ENCODE measurements at regions not wholly inside any gene's neighbourhood (a gene's known extent, or its start where the extent isn't known, plus 50 kb on each side); places are given as distances from the start of the nearest gene placed in this dataset.
A peak's percentile ranks its signal among the peaks of the same experiment; 100 is the strongest.
"Not testable (repeated sequence)": the region's sequence is repeated elsewhere in the genome, so short reads cannot be mapped to it uniquely, and the experiment has no call there.

- DNase-seq: no peak
These were observed 219.5 kb upstream of the ATP5MC3 start for GRCh38 chr2:175400975-175401374.

DNA sequence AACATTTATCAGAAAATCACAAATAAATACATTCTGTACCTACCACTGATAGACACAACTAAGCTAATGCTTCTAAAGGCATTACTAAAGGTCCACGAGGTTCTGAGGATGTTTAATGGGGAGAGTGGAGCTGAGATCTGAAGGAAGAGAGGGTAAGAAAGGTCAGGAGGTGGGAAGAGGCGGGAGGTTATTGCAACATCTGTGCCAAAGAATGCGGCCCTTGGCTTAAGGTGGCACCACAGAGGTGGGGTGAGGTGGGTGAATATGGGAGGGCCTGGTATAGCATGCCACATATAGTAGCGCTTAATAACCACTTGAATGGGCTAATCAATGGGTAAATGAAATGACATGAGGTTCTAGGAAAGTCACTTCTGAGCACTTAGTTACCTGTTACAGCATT lies 217.8 kb upstream of the ATP5MC3 start:
- DNase-seq: no peak

GRCh38 chr2:175398848-175399247 lies 217.3 kb upstream of the ATP5MC3 start:
- no peak for DNase-seq

GRCh38 chr2:175396696-175397095 lies 215.2 kb upstream of the ATP5MC3 start:
- peak; percentile 21 for DNase-seq

GRCh38 chr2:175393851-175394250 lies 212.3 kb upstream of the ATP5MC3 start:
- DNase-seq: no peak

GRCh38 chr2:175383286-175383685 lies 201.8 kb upstream of the ATP5MC3 start:
- DNase-seq: no peak

DNA sequence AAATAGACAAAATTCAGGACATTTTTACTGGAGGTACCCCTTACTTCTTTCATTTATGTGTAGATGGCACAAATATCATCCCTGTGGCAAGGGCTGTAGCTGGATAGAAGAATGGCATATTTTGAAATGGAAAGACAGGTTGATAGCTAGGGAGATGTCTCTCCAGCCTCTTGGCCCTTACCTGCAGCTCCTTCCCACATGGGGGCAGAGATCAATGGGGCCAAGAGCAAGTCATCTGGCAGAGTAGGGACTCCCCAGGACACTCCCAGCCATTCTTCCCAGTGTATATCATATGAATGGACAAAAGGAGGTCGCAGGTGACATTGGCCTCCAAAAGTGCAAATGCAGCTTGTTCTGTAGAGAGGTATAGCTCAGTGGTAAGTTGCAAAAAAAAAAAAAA lies 192.2 kb upstream of the ATP5MC3 start:
- no peak for DNase-seq

GRCh38 chr2:175372704-175373701 lies 191.5 kb upstream of the ATP5MC3 start:
- DNase-seq: no peak

GRCh38 chr2:175371378-175371777 lies 189.9 kb upstream of the ATP5MC3 start:
- DNase-seq: no peak

DNA sequence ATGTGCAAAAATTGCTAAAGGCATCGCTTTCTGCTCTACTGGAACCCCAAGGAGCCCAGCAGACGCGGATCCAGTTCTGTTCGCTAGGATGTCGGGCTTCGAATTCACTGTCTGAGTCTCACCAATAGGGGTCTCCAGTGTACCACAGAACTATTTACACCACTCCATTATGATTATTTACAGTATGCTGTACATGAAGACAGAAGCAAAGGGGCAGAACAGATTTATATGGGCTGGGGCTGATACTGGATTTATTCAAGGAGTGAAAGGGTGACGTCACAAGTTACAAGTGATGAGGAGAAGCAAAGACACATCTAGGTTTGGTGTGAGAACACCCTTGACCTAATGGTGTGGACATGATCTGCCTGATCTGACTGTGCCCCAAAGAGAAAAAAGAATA lies 185.3 kb upstream of the ATP5MC3 start:
- peak; percentile 86 for DNase-seq

DNA sequence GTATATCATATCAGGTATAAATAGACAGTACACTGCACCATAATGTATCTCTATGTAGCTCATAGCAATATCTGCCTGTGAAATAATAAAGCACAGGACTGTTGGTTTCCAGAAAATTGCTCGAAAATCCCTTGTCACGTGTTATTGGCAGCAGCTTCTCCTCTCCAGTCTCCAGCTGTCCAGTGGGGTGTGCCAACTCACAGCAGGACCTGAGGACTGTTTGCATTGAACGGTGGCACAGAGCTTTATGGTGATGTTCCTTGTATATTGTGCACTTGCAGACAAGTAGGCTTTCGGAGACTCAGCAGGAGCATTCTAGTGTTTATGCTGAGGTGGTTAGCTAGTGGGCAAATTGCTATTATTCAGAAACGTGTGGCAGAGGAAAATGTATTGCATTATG lies 182.2 kb upstream of the ATP5MC3 start:
- peak; percentile 91 for DNase-seq

- no peak for DNase-seq
These were observed 180.8 kb upstream of the ATP5MC3 start for GRCh38 chr2:175362331-175362730.

DNA sequence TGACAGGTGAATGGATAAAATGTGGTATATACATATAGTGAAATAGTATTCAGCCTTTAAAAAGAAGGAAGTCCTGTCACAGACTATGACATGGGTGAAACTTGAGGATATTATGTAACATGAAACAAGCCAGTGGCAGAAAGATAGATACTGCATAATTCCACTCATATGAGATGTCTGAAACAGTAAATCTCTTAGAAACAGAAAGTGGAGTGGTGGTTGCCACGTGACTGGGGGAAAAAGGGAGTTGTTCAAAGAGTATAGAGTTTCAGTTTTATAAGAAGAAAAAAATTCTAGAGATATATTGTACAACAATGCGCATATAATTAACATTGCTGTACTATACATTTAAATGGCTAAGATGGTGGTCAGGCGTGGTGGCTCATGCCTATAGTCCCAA lies 178.2 kb upstream of the ATP5MC3 start:
- DNase-seq: no peak

GRCh38 chr2:175356901-175357300 lies 175.4 kb upstream of the ATP5MC3 start:
- no peak for DNase-seq

DNA sequence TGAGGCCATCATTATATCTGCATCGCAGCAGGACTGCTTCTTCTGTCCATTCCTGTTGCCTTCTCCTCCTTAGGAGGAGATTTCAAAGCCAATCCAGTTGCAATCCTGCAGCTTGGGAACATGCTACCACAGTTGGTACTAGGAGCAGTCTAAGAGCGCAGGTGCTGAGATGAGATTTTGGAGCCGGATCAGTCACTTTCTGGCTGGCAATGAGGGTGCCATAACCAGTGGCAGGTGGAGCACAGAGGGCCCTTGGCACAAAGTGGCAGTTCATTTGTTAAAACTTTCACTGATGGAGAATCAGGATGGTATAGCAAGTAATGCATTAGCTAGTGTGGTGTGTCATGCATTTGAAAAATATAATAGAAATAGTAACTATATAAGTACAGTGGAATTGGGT lies 173.7 kb upstream of the ATP5MC3 start:
- no peak for DNase-seq

DNA sequence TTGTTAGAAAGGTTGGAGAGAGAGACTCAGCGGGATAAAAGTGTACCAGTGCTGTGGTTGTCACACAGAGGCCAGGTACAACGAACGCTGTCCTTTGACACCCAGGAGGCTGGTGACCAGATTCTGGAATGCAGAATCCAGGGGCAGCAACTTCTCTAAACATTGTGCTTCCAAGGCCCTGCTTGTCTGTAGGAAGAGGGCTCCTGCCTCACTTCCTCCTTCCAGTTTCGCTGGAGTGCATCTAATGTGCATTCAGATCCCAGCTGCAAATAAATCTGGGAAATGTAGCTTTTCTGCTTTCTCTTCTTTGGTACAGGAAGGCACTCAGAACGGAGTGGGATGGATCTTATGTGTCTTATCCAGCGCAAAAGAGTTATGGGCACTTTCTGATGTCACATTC lies 171.8 kb upstream of the ATP5MC3 start:
- DNase-seq: no peak

DNA sequence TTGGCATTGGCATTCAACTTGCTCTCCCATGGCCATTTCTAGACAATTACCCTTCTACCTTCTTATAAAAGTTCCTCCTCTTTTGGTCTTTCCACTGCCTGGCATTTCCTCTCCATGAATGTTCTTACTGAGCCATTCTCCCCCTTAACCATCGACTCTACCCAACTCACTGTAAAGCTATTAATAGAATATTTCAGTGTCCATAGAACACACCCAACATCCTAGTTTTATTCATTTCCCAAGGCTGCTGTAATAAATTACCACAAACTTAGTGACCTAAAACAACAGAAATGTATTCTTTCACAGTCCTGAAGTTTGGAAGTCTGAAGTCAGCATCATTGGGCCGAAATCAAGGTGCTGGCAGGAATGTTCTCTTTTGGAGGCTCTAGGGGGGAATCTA lies 170.0 kb upstream of the ATP5MC3 start:
- no peak for DNase-seq

DNA sequence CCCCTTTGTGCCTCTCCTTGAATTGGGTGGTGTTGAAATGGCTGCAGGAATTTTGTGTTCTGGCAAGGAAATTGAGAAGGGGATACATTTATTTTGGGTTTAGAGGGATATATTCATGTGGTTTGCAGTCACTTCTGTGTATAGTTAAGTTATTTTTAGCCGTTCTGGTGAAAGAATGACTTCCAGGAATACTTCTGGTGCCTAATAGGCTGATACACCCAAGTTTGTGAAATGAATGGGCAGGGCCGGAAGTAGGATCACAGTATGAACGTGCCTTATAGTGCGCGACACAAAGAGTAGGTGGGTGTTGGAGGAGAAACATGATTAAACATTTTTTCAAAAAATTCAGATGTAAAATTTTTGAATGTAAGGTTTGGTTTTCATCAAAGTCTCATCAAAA lies 168.6 kb upstream of the ATP5MC3 start:
- DNase-seq: no peak

- DNase-seq: no peak
These were observed 160.6 kb upstream of the ATP5MC3 start for GRCh38 chr2:175342085-175342484.

DNA sequence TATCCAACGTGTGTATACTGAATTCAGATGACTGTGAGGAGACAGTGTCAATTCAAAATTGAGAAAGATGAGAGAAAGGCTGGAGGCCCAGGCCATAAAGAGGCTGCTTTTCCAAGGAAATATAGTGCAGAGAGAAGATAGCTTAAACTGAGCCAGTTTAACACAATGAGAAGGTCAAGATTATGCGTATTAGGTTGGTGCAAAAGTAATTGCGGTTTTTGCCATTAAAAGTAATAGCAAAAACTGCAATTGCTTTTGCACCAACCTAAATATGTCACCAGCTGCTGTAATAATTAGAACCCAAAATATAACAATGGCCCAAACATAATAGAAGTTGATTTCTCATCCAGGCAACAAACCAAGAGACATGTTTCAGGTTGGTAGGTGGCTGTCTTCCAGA lies 148.7 kb upstream of the ATP5MC3 start:
- DNase-seq: no peak

DNA sequence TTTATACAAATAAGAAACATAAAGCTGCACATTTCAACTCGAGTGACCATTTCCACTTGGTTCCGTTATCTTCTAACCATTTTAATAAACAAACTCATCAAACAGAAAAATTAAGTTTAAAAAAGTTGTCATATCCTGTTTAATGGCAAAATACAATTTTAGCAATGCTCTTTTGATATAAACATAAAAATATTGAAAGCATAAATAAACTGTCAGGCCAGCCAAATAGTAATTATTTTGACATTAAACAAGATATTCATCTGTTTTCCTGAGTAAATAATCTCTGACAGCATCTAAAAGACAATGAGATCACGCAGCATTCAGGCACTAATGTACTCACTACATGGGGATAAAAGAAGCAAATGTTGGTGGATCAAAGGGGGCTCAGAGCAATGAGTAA lies 145.3 kb upstream of the ATP5MC3 start:
- DNase-seq: no peak

DNA sequence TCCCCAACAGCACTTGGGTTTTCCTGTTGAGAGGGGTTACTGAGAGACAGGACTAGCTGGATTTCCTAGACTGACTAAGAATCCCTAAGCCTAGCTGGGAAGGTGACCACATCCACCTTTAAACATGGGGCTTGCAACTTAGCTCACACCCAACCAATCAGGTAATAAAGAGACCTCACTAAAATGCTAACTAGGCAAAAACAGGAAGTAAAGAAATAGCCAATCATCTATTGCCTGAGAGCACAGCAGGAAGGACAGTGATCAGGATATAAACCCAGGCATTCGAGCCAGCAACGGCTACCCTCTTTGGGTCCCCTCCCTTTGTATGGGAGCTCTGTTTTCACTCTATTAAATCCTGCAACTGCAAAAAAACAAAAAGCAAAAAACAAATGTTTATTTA lies 144.7 kb upstream of the ATP5MC3 start:
- DNase-seq: not testable (repeated sequence)

GRCh38 chr2:175323162-175323561 lies 141.7 kb upstream of the ATP5MC3 start:
- no peak for DNase-seq

DNA sequence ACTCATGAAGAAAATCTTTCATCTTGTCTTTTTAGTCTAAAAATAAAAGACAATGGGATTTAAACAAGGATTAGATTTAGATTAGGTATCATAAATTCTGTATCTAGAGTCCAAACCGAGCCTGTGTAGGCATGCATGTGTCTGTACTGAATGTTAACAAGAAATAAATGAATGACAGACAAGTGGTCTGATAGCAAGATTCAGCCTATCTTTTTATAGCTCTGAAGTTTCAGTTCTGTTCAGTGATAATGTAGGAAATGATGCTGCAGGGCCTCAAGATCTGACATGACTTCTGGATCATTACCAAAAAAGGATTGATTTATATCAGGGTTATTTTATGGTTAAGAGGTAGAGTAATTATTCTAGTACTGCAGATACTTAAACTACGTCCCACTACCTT lies 137.0 kb upstream of the ATP5MC3 start:
- DNase-seq: no peak

- DNase-seq: no peak
These were observed 136.2 kb upstream of the ATP5MC3 start for GRCh38 chr2:175317751-175318150.

Data from NCI-H1694 treated with DMSO at 0.1 percent for 48 hours (cell line).